Thyroid gland (tissue), 4 donors: ENCODE measurements at regions not wholly inside any gene's neighbourhood (a gene's known extent, or its start where the extent isn't known, plus 50 kb on each side); places are given as distances from the start of the nearest gene placed in this dataset.

Experiments used
- POLR2A ChIP-seq, 2 donors: fragments of 450-650 bp; IDR thresholded peaks; one replicate each; pipeline ENCODE4 v1.6.1; 2017; ENCODE audit warnings: antibody characterized with exemption in 2 of 2, mild to moderate bottlenecking in 2 of 2, moderate library complexity in 1 of 2
- TF ChIP-seq, protein P1 (sequence below), 6 experiments: fragments of 200-600 bp in 3 of 6; fragments of 450-650 bp in 3 of 6; sonication (generic) in 3 of 6; IDR thresholded peaks; one replicate each; pipeline ENCODE4 v1.5.1; 2016 to 2019; ENCODE audit warnings: antibody characterized with exemption in 6 of 6, mild to moderate bottlenecking in 2 of 6, inconsistent platforms in 1 of 6, moderate library complexity in 1 of 6

- TF ChIP-seq, protein P1, sequence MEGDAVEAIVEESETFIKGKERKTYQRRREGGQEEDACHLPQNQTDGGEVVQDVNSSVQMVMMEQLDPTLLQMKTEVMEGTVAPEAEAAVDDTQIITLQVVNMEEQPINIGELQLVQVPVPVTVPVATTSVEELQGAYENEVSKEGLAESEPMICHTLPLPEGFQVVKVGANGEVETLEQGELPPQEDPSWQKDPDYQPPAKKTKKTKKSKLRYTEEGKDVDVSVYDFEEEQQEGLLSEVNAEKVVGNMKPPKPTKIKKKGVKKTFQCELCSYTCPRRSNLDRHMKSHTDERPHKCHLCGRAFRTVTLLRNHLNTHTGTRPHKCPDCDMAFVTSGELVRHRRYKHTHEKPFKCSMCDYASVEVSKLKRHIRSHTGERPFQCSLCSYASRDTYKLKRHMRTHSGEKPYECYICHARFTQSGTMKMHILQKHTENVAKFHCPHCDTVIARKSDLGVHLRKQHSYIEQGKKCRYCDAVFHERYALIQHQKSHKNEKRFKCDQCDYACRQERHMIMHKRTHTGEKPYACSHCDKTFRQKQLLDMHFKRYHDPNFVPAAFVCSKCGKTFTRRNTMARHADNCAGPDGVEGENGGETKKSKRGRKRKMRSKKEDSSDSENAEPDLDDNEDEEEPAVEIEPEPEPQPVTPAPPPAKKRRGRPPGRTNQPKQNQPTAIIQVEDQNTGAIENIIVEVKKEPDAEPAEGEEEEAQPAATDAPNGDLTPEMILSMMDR (IDR thresholded peaks at IDR 0.05) = no peak
- no peak for TF ChIP-seq POLR2A (IDR thresholded peaks at IDR 0.05)
These were observed 171.6 kb upstream of the NR2F2 start for GRCh38 chr15:96158938-96159337.
